ENCODE measurements at regions not wholly inside any gene's neighbourhood (a gene's known extent, or its start where the extent isn't known, plus 50 kb on each side); places are given as distances from the start of the nearest gene placed in this dataset.
"Not testable (repeated sequence)": the region's sequence is repeated elsewhere in the genome, so short reads cannot be mapped to it uniquely, and the experiment has no call there.

GRCh38 chr1:223001653-223002634 lies 141.1 kb downstream of the TLR5 start:
- no peak for FAIRE-seq

- FAIRE-seq = no peak
Measured at GRCh38 chr1:223003549-223003948, 139.5 kb downstream of the TLR5 start.

GRCh38 chr1:223006371-223006770 lies 136.7 kb downstream of the TLR5 start:
- no peak for FAIRE-seq

GRCh38 chr1:223006917-223007648 lies 136.0 kb downstream of the TLR5 start:
- no peak for FAIRE-seq

GRCh38 chr1:223007935-223008334 lies 135.1 kb downstream of the TLR5 start:
- FAIRE-seq = no peak

- peak; percentile 70 for FAIRE-seq
Measured at GRCh38 chr1:223008808-223009207, 134.2 kb downstream of the TLR5 start.

- no peak for FAIRE-seq
Measured at GRCh38 chr1:223009406-223009805, 133.6 kb downstream of the TLR5 start.

- FAIRE-seq = no peak
Measured at GRCh38 chr1:223010582-223011504, 132.2 kb downstream of the TLR5 start.

- FAIRE-seq = no peak
Measured at GRCh38 chr1:223011505-223011856, 131.6 kb downstream of the TLR5 start.

GRCh38 chr1:223012176-223012788 lies 130.8 kb downstream of the TLR5 start:
- no peak for FAIRE-seq

GRCh38 chr1:223012938-223013337 lies 130.1 kb downstream of the TLR5 start:
- FAIRE-seq = no peak

GRCh38 chr1:223014142-223014873 lies 128.7 kb downstream of the TLR5 start:
- no peak for FAIRE-seq

GRCh38 chr1:223016381-223016780 lies 126.7 kb downstream of the TLR5 start:
- no peak for FAIRE-seq

- FAIRE-seq = no peak
Measured at GRCh38 chr1:223016890-223017289, 126.2 kb downstream of the TLR5 start.

GRCh38 chr1:223017291-223017690 lies 125.8 kb downstream of the TLR5 start:
- FAIRE-seq = no peak

GRCh38 chr1:223018534-223018933 lies 124.5 kb downstream of the TLR5 start:
- FAIRE-seq = no peak

- no peak for FAIRE-seq
Measured at GRCh38 chr1:223019256-223019655, 123.8 kb downstream of the TLR5 start.

- no peak for FAIRE-seq
Measured at GRCh38 chr1:223020770-223021169, 122.3 kb downstream of the TLR5 start.

- FAIRE-seq = no peak
Measured at GRCh38 chr1:223022641-223023473, 120.2 kb downstream of the TLR5 start.

- FAIRE-seq = no peak
Measured at GRCh38 chr1:223023863-223024262, 119.2 kb downstream of the TLR5 start.

GRCh38 chr1:223024486-223024885 lies 118.6 kb downstream of the TLR5 start:
- FAIRE-seq = not testable (repeated sequence)

Measured in endometrium (tissue), 2 donors.